ENCODE measurements at regions not wholly inside any gene's neighbourhood (a gene's known extent, or its start where the extent isn't known, plus 50 kb on each side); places are given as distances from the start of the nearest gene placed in this dataset.

DNA sequence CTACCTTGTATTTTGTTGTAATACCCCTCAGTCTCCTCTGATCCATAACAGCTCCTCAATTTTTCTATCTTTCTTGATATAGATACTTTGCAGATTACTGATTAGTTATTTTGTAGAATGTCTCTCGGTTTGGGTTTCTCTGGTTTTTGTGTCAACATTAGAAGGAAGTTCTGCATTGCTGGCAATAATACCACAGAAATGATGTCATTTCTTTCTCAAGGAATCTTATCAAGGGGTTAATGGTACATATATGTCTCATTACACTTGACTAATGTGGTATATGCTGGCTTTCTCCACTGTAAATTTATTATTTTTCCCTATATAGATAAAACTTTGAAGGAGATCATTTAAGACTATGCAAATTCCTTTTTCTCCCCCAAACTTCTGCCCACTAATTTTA lies 183.6 kb upstream of the DKK2 start:
- no peak for DNase-seq

GRCh38 chr4:107216379-107216778 lies 180.3 kb upstream of the DKK2 start:
- no peak for DNase-seq

DNA sequence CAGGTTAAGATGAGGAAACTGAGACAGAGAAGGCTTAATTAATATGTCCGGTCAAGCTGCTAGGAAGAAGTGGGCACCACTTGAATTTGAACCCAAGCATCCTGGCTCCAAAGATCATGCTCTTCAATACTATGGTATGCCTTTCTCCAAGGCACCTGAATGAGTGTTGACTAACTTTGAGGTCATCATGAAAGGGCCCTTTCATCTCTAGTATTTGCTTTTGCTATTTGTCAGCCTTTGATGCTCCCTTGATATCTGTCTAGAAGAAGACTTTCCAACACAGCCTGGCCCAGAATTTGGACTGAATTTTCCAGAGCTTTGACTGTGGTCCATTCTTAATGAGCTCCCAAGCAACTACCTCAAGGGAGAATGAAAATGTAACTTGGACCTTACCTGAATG lies 179.1 kb upstream of the DKK2 start:
- DNase-seq, result no peak

- DNase-seq, result no peak
Observed at GRCh38 chr4:107213880-107214279, 177.8 kb upstream of the DKK2 start.

- no peak for DNase-seq
Observed at GRCh38 chr4:107213410-107213809, 177.3 kb upstream of the DKK2 start.

GRCh38 chr4:107212565-107212964 lies 176.5 kb upstream of the DKK2 start:
- no peak for DNase-seq

DNA sequence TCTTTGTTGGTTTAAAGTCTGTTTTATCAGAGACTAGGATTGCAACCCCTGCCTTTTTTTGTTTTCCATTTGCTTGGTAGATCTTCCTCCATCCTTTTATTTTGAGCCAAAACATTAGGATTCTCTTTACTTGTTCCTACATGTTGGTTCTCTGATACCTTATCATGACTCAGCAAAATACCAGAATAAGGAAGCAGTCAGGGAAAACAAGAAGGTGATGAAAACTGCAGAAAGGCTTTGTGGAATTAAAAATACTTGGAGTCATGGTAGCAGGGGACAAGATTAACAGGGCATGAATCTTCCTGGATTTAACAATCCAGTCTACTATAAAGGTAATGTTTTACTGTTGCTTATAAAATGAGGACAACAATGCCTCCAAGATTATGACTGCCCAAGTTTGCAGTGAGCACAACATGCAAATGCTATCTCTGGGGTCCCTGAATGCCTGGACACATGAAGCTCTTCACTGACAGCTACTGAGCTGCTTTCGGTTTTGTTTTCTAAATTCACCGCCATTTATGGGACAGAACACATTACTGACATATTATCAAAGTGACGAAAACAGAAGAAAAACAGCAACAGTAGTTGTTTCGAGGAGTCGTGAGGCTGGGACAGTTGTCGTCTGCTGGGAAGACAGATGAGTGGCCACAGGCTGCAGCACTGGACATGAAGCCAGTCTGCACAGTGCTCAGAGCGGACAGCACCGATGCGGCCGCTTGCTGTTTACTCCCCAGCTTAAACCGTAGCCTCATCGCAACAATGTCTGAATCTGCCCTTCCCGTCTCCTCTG lies 174.5 kb upstream of the DKK2 start:
- DNase-seq, result no peak

DNA sequence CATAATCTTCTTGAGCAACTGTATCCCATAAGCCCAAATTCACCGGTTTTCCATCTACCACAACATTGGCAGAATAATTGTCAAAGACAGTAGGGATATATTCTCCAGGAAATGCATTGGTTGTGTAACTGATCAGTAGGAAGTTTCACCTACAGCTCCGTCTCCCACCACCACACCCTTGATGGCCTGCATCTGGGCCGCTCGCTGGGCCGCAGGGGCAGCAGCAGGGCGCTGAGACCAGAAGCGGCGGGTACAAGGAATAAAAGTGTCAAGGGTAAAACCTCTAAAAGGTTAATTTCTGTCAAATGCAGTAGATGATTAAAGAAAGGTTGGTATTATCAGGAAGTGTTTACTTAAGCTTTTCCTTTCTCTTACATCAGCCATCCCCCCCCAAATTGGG lies 167.6 kb upstream of the DKK2 start:
- no peak for DNase-seq

GRCh38 chr4:107202744-107203143 lies 166.6 kb upstream of the DKK2 start:
- DNase-seq, result no peak

DNA sequence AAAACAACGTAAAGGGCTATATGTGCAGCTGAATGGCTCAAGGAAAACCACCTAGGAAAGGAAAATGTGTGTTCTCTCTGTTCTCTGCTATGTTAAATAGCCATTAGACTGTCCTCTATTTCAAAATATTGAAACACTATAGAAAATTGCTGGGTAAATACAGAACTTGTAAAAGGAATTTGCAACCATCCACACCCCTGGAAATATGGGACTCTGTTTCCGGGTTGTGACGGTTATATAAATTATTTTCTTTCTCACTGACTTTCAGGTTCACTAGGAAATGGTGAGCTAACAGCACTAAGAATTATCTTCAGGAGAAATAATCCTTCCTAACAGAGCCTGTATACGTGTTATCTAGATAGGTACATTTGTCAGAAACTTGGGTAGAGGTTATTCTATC lies 161.0 kb upstream of the DKK2 start:
- no peak for DNase-seq

GRCh38 chr4:107196312-107196711 lies 160.2 kb upstream of the DKK2 start:
- DNase-seq, result no peak

DNA sequence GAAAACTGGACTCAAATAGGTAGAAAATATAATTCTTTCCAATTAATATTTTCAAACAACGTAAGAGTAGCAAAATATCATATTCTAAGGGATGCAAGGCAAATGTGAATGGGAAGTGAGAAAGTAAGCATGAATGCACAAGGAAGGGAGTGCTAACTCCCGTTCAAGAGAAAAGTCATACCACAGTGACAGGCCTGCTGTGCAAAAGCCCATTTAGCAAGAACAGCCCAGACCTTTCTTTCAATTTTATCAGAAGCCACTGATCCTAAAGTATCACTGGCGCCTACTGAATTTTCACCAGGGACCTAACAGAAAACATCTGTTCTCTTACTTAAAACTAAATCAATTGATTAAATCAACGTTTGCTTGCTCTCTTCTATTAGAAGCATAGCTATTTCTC lies 157.9 kb upstream of the DKK2 start:
- no peak for DNase-seq

DNA sequence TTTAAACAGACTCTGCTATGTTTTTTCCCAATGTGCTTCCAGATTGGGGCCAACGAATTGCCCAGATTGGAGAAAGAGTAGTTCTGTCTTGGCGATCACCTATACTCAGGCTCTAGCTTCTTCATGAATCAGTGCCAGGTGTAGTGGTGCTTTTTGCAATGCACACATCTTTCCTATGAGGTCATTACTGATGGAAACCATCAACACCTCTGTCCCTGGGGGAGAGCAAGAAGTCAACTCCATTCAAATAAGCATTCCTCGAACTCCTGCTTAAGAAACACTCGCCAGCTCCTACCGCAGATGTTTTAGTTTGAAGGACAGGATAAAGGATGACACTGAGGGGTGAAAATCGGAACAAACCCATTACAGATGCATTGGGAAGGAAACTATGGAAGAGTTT lies 156.5 kb upstream of the DKK2 start:
- DNase-seq, result no peak

GRCh38 chr4:107187091-107187490 lies 151.0 kb upstream of the DKK2 start:
- DNase-seq, result no peak

- no peak for DNase-seq
Observed at GRCh38 chr4:107183155-107183774, 147.2 kb upstream of the DKK2 start.

GRCh38 chr4:107182347-107182746 lies 146.2 kb upstream of the DKK2 start:
- DNase-seq, result no peak

GRCh38 chr4:107166873-107167450 lies 130.8 kb upstream of the DKK2 start:
- DNase-seq, result no peak

DNA sequence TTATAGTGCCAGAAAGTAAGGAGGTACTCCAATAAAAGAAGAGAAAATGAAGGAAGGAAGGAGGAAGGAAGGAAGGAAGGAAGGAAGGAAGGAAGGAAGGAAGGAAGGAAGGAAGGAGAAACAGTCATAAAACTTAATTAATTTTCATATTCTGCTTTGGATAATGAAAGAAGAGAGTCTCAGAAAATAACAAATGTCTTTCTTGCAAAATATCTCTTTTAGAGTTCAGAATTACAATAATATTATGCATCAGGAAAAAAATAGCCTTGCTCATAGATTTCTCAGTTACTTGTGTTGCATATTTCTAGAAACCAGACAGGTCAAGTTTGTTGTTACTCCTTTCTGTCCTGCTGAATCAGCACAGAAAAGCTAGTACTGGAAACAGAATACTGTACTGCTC lies 130.1 kb upstream of the DKK2 start:
- DNase-seq, result no peak

GRCh38 chr4:107164962-107165475 lies 128.9 kb upstream of the DKK2 start:
- no peak for DNase-seq

DNA sequence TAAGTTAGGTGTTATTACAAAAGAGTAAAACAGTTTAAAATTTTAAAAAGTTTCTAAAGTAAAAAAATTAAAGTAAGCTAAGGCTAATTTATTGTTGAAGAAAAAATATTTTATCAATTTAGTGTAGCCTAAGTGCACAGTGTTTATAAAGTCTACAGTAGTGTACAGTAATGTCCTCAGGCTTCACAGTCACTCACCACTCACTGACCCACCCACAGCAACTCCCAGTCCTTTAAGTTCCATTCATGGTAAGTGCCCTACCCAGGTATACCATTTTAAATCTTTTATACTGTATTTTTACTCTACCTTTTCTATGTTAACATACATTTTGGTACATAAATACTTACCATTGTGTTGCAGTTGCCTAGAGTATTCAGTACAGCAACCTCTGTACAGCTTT lies 120.3 kb upstream of the DKK2 start:
- no peak for DNase-seq

DNA sequence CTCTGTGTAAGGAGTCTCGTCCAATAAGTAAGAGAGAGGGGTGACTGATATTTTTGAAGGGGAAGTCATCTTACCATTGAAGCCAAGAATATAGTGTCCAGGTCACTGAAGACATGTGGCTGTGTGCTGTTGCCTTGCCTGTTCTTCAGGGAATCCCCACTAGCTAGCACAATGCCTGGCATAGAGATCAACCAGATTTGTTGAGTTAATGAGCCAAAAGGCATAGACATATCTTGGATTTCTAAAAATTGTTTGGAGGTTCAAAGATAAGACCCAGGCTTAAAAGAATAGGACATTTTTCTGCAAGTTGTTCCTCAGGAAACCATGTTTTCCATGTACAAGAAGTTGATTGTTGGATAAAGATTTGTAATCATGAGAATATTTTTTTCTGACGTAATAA lies 119.3 kb upstream of the DKK2 start:
- no peak for DNase-seq

DNA sequence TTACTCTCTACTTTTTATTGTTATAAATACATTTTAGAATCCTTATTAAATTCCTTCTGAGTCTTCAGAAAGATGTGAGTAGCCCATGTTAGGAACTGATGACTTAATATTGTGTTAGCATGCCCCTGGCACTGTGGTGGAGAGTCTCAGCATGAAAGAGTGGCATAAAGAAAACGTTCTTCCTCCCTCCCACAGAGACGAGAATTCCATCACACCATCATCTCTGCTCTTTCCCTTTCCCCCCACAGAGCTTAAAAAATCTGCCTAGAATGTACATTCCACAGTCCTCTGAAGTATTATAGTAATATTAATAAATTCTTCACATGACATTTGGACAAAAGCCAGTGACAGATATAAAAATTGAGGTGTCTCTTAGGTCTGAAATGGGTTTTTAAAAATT lies 117.8 kb upstream of the DKK2 start:
- no peak for DNase-seq

- DNase-seq, result no peak
Observed at GRCh38 chr4:107153228-107153627, 117.1 kb upstream of the DKK2 start.

DNA sequence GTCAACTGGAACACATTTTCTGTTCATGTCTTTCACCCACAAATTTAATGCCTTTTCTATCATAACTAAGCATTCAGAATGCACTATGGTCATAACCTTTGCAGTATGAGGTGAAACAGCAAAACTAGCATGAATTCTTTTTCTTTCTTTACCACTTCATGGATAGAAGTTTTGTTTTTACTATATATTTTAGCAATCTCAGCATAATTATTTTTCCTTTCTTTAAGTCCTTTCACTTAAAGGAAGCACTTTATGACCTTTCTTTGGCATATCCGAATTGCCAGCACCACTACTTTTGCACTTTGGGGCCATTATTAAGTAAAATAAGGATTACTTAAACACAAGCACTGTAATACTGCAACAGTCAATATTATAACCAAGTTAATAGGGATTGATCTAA lies 115.1 kb upstream of the DKK2 start:
- no peak for DNase-seq
